ENCODE measurements at regions not wholly inside any gene's neighbourhood (a gene's known extent, or its start where the extent isn't known, plus 50 kb on each side); places are given as distances from the start of the nearest gene placed in this dataset.

DNA sequence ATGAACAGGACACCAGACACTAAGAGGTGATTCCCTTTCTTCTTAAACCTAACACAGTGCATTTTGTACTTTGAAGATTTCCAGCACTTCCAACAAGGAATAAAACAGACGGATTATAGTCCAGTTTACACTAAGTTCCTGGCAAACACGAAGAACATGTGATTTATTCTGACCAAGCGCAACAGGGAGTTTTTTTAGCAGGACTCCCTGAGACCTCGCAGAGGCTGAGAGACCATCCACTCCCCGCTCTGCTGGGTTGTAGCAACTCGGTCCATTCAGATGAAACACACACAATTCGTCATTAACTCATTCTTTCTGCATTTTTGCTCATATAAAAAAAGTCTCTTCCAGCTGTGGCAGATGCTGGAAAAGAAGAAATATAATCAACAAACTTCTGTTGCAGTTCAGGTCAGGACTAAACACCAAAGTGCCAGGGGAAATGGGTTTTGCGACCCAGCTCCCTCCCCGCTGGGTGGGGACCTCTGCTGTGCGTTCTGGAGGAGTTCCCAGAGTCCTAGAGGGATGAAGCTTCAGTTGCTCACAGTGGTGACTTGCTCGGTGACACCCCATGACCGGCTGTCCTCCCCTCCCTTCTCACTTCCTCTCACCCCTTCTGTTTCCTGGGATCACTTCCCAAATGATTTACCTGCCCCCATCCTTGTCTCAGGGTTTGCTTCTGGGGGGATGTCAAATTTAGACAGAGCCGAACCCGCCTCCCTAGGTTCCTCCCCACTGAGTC, 52.5 kb downstream of the KCNF1 start:
- DNase-seq (ENCODE audit: low spot score) = no peak

DNA sequence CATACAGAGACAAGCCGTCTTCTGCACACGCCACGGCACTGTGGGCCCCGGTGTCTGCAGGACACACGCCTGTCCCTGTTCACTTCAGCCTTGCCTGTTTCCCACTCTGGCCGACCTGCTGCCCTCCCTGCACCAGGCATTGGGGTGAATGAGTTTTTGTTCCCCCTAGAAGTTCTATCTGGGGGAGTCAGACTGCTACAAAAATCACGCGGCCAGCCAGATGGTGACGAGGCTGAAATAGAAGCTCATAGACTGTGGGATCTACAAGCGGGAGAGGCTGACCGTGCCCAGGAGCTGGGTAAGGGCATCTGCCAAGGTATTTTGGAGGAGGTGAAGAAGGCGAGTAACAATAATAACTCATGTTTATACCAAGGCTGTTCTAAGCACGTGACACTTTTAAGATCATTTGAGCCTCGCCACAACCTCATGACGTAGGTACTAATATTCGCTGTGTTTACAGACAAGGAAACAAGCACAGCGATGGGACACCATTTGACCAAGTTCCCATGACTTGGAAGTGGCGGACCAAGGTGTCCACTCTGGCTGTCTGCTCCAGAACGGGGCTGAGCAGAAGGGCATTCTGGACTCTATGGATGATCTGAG, 53.6 kb downstream of the KCNF1 start:
- DNase-seq (ENCODE audit: low spot score) = no peak

GRCh38 chr2:10966056-10966455, 54.3 kb downstream of the KCNF1 start:
- no peak for DNase-seq (ENCODE audit: low spot score)

DNA sequence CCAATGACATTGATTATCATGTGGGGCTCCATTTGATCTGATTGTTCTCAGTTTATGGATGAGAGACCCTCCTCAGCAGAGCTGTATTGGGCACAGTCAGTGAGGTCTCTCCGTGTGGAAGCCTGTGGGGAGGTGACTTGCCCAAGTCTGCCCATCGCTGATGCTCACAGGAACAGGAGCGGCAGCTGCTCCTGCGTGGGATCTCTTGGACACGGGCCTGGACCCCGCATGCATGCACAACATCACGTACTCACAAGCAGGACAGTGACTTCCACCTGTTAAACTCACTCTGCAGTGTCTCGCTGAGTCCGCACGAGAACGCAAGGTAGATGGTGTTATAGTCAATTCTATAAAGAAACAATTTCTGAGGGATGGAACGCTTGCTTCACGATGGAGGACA, 55.0 kb downstream of the KCNF1 start:
- no peak for DNase-seq (ENCODE audit: low spot score)

- no peak for DNase-seq (ENCODE audit: low spot score)
Observed at GRCh38 chr2:10968176-10968575, 56.4 kb downstream of the KCNF1 start.

DNA sequence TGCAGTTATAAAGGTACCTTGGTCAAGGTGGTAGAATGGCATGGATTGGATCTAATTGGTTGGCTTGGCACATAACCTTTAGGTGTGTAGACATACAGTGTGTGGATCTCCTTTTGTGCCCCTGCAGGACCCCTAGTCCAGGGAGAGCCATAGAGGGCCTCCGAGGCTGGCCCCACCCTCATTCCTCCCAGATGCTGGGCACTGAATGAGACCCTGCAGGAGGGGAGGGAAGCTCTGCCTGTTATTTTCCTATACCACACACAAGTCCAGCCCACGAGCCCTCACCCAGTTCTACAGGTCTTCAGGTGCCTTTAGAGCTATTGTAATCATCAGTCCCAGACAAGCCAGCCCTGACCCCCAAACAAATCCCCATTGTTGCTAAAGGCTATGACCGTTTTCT, 58.9 kb downstream of the KCNF1 start:
- no peak for DNase-seq (ENCODE audit: low spot score)

DNA sequence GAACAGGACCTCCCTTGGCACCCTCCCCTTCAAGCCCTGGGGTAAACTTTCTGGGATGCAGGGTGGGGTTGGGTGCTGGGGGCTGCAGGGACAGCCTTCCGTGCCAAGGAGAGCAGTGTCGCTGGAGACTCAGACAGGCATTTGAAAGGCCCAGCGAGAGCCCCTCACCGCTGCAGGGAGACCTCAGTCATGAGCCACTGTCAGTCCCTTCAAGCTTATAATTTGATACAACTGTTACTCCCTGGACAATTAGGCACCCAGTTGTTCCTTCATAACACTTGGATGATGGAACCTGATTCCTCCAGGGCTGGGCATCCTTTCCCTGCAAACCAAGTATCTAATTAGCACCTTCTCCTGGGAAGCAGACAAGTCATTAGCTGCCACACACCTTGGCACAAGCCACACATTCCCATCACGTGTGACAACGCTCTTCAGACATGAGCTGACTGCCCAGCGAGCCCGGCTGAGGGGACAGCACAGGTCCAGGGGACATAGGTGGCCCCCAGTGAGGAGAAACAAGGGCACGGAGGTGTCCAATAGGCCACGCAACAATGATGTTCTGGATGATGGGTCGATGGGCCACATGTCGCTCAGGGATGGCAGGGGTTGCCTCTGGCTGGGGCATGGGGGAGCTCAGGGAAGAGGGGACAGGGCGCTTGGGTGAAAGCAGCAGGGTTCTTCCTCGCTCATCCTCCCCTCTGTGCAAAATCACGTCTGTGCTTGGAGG, 59.6 kb downstream of the KCNF1 start:
- DNase-seq (ENCODE audit: low spot score) = no peak

- DNase-seq (ENCODE audit: low spot score) = no peak
Observed at GRCh38 chr2:10971888-10972260, 60.1 kb downstream of the KCNF1 start.

DNA sequence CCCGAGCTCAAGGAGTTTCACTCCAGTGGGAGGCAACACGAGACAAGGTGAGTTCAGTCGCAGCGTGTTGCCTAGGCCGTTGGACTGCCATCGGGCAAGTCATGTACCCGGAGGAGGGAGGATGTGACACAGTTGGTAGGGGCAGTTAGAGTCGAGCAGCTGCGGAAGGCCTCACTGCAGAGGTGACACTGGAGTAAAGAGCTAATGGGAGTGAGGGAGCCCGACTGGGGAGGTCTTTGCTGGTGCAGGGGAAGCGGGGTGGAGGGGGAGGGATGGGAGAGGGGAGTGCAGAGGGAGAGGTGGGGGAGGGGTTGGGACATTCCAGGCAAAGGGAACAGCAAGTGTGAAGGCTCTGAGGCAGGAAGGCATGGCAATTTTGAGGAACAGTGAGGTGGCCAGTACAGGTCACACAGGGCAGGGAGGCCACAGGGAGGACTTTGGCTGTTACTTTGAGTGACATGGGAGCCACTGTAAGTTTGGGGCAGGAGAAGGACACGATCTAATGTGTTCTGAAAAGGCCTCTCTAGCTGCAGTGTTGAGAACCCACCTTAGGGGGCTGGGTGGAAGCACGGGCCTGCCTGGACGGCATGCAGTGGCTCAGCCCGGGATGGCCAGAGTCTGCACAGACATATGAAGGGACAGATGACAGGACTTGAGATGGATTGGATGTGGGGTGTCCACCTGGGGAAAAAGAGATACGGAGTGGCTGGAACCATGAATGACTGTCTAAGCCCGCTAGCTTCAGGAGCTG, 61.1 kb downstream of the KCNF1 start:
- DNase-seq (ENCODE audit: low spot score) = no peak

- DNase-seq (ENCODE audit: low spot score) = no peak
Observed at GRCh38 chr2:10973766-10974165, 62.0 kb downstream of the KCNF1 start.

DNA sequence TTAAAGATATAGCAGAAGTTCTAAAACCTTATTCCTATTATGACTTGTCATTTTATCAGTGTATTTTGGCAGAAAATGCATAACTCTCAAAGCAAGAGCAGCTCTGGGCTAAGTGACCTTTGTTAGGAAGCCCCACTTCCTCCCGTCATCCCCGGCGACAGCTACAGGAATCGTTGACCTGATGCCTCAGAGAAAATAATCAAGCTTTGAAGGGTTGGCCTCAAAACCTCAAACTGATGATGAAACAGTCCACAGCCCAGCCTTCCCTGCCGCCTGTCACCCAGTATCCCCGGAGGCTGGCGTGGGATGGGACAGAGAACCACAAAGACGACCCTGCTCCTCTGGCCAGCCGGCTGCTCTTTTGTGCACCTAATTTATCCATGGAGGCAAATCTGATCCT, 65.3 kb downstream of the KCNF1 start:
- no peak for DNase-seq (ENCODE audit: low spot score)

DNA sequence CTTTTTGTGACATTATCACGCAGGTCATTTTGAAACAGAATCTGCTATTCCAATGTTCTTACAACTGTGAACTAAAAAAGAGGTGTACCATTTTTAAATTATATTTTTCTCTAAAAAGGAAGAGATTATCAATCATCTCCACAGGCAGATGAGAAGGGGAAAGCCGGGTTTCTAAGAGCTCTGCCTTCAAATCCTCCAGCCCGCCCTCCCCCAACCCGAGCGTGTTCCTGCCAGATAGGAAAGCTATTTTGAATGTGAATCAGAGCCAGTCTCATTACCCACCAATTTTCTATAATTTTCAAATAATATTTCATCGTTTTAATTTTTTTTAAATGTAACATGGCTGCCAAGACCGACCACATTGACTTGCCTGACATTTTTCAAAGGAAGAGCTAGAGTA, 65.9 kb downstream of the KCNF1 start:
- no peak for DNase-seq (ENCODE audit: low spot score)

- no peak for DNase-seq (ENCODE audit: low spot score)
Observed at GRCh38 chr2:10978090-10978670, 66.4 kb downstream of the KCNF1 start.

- DNase-seq (ENCODE audit: low spot score) = no peak
Observed at GRCh38 chr2:10980071-10980470, 68.3 kb downstream of the KCNF1 start.

- no peak for DNase-seq (ENCODE audit: low spot score)
Observed at GRCh38 chr2:10980886-10981425, 69.2 kb downstream of the KCNF1 start.

- DNase-seq (ENCODE audit: low spot score) = no peak
Observed at GRCh38 chr2:10981451-10981850, 69.7 kb downstream of the KCNF1 start.

- DNase-seq (ENCODE audit: low spot score) = no peak
Observed at GRCh38 chr2:10981941-10982431, 70.3 kb downstream of the KCNF1 start.

DNA sequence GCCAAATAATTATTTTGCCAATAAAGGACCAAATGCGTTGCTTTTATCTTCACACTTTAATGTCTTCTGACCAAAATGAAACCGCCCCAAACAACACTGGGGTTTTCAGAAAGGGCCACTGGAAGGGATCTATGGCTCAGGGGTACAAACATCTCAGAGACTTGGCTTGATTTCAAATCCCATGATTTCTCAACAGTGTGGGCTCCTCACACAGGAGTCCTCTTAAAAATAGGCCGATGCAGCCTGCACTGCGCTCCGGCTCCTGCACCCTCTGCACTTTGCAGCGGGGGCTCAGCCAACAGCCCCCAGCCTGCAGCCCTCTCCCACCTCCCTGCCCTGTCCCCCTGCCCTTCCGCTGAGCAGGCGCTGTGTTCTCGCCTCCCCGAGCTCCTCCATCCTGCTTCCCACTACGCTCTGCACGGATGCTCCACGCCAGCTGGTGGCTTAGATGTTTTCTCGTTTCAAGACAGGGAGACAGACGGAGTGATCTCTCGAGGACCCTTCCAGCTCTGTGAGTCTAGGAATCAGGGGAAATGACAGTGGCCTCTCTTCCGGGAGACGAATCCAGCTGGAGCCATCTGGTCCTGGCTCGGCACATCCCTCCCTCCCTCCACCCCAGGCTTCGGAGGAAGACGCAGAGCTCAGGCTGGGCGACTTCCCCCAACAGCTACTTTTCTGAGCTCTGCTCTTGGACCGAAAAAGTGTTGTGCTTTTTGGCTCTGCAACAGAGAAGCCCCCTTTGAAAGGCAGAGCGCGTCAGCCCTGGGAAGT, 71.4 kb downstream of the KCNF1 start:
- DNase-seq (ENCODE audit: low spot score) = peak; percentile 24

DNA sequence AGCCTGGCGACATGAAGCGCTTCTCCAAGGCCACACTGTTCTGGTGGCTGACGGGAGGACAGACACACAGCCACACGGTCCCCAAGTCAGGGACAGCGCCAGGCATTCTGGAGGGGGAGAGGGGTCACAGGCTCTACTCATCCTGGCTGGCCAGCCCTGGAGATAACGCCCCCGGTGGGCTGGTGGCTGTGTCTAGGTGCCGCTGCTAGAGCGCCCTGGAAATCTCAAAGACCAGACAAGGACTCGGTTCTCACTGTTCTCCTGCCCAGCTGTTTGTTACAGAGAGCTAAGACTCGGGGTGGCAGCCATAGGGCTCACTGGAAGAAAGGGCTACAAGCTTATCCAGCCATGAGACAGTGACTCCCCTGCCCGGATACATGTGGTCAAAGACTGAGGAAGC, 72.0 kb downstream of the KCNF1 start:
- no peak for DNase-seq (ENCODE audit: low spot score)

DNA sequence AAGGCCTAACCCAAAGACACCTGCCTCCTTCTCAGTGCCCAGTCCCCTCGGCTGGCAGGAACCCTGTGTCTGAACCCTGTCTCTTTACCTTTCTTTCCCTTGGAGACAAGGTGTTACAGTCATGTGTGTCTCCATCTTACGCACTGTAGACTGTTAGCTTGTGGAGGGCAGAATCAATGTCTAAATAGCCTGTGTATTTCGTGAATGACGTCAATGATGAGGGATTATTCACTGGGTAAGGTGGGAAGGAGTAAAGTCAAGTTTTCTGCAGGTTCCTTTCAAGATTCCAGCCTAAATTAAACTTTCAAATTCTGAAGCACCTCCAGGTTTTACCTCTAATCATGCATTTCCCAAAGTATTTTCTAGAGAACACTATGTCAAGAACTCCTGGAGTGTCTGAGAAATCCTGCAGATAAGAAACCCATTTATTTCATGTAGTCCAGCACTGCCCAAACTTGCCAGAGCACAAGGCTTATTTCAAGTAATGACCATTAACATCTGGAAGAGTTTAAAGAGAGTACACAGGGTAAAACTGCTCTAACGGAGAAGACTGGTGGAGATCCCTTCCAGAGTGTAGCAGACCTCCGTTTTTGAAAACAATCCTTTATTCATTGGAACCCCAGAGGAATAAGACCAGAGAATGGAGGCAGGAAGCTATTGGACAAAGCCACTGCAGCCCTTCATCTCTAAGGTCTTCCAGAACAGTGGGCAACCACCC, 72.8 kb downstream of the KCNF1 start:
- DNase-seq (ENCODE audit: low spot score) = no peak
